Left lung (tissue), 4 donors: ENCODE measurements at regions not wholly inside any gene's neighbourhood (a gene's known extent, or its start where the extent isn't known, plus 50 kb on each side); places are given as distances from the start of the nearest gene placed in this dataset.

Experiments used
- ATAC-seq: fragments of 200-7000 bp; cut with Tn5 transposase; one replicate; pipeline ENCODE4 v1.9.1; 2020; ENCODE audit warnings: moderate library complexity
- DNase-seq, 4 donors: peaks; one replicate each; pipeline ENCODE4 v3.0.0-alpha.2; 2013 to 2020
- H3K27ac ChIP-seq, 2 donors: fragments of 200-600 bp; sonication (generic) in 1 of 2; one replicate each; pipeline versions ENCODE4 v1.5.0 to v1.8.0; 2020 to 2021
- H3K27me3 ChIP-seq, 2 donors: fragments of 200-600 bp; sonication (generic) in 1 of 2; one replicate each; pipeline versions ENCODE4 v1.5.0 to v1.8.0; 2020 to 2021
- H3K36me3 ChIP-seq, 2 donors: fragments of 200-600 bp; sonication (generic) in 1 of 2; one replicate each; pipeline versions ENCODE4 v1.5.0 to v1.8.0; 2020 to 2021
- H3K4me1 ChIP-seq, 2 donors: fragments of 200-600 bp; one replicate each; pipeline ENCODE4 v1.8.0; 2021
- H3K4me3 ChIP-seq, 2 donors: fragments of 200-600 bp; sonication (generic) in 1 of 2; one replicate each; pipeline versions ENCODE4 v1.5.0 to v1.8.0; 2020 to 2021; ENCODE audit warnings: mild to moderate bottlenecking in 1 of 2
- H3K9me3 ChIP-seq, 2 donors: fragments of 200-600 bp; sonication (generic) in 1 of 2; one replicate each; pipeline versions ENCODE4 v1.5.0 to v1.8.0; 2020 to 2021
- intact Hi-C, 2 donors: fragments of 100-400 bp; cut with DNase I; formaldehyde crosslinking; loops; one replicate each; pipeline versions ENCODE4 v1.11.2 to v1.14.2; 2022
- TF ChIP-seq, protein P1 (sequence below), 2 donors: fragments of 200-600 bp; sonication (generic) in 1 of 2; IDR thresholded peaks; one replicate each; pipeline versions ENCODE4 v1.5.0 to v1.8.0; 2021; ENCODE audit warnings: antibody characterized with exemption in 2 of 2
- donor health status: DM: no; HTN: yes; CAD: no.
- donor health status: DM: no; HTN: no; CAD: no.

GRCh38 chr6:14997507-14997906 is 248.4 kb upstream of the JARID2 start:
- Histone ChIP-seq H3K4me3 (no peak overlapping the region), H3K27ac (no peak overlapping the region), H3K27me3 (no peaks in the 10 kb centered on the region), H3K9me3 (no peaks in the 10 kb centered on the region), H3K4me1 (no peaks in the 10 kb centered on the region), H3K36me3 (no peaks in the 10 kb centered on the region)
- TF ChIP-seq, protein P1, sequence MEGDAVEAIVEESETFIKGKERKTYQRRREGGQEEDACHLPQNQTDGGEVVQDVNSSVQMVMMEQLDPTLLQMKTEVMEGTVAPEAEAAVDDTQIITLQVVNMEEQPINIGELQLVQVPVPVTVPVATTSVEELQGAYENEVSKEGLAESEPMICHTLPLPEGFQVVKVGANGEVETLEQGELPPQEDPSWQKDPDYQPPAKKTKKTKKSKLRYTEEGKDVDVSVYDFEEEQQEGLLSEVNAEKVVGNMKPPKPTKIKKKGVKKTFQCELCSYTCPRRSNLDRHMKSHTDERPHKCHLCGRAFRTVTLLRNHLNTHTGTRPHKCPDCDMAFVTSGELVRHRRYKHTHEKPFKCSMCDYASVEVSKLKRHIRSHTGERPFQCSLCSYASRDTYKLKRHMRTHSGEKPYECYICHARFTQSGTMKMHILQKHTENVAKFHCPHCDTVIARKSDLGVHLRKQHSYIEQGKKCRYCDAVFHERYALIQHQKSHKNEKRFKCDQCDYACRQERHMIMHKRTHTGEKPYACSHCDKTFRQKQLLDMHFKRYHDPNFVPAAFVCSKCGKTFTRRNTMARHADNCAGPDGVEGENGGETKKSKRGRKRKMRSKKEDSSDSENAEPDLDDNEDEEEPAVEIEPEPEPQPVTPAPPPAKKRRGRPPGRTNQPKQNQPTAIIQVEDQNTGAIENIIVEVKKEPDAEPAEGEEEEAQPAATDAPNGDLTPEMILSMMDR (IDR thresholded peaks at IDR 0.05) = no peak
- ATAC-seq = no peak
- intact Hi-C loops = no loop called here
- no peak for DNase-seq

DNA sequence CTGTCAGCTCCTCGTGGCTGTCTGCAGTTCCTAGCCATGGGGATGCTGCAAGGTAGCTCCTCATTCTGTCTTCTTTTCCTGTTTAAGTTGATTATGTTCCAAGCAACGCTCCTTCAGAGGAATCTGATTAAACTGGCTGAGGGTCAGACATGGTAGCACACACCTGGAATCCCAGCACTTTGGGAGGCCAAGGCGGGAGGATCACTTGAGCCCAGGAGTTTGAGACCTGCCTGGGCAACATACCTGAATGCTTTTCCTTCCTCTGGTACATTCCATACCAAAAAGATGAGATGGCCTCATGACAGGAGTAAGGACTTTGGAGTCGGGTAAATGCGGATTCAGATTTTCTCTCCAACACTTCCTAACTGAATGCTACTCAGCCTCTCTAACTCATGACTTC is 246.8 kb upstream of the JARID2 start:
- H3K9me3 ChIP-seq = no peaks in the 10 kb centered on the region
- no peaks in the 10 kb centered on the region for H3K36me3 ChIP-seq
- H3K27ac ChIP-seq = no peak overlapping the region
- no peak for ATAC-seq
- TF ChIP-seq, protein P1 (IDR thresholded peaks at IDR 0.05) = no peak
- H3K4me1 ChIP-seq = no peaks in the 10 kb centered on the region
- no peaks in the 10 kb centered on the region for H3K27me3 ChIP-seq
- no peak overlapping the region for H3K4me3 ChIP-seq
- intact Hi-C loops = no loop called here
- DNase-seq = no peak

- Histone ChIP-seq H3K36me3 (no peaks in the 10 kb centered on the region), H3K27ac (no peak overlapping the region), H3K4me1 (no peaks in the 10 kb centered on the region), H3K9me3 (no peaks in the 10 kb centered on the region), H3K4me3 (no peak overlapping the region), H3K27me3 (no peaks in the 10 kb centered on the region)
- DNase-seq = no peak
- intact Hi-C loops = no loop called here
- TF ChIP-seq, protein P1 (IDR thresholded peaks at IDR 0.05) = no peak
- no peak for ATAC-seq
Measured at GRCh38 chr6:15001326-15001910, 244.5 kb upstream of the JARID2 start.

DNA sequence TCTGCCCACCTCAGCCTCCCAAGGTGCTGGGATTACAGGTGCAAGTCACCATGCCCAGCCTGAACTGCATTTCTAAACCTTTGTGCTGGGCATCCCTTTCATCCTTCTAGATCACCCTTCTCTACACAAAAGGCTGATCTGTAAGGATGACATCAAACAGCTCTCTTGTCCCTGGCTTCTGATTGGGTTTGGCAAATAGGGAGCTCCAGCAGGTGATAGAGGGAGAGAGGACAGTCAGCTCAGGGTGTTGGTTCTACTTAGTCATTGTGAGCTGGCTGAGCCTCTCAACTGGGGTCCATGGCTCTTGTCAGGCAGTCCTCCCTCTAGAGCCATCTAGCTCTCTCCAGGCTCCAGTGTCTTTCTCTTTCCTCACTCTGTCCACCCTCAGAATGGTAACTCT is 237.6 kb upstream of the JARID2 start:
- Histone ChIP-seq H3K4me3 (no peak overlapping the region), H3K36me3 (no peaks in the 10 kb centered on the region), H3K4me1 (no peaks in the 10 kb centered on the region), H3K27me3 (no peaks in the 10 kb centered on the region), H3K9me3 (no peaks in the 10 kb centered on the region), H3K27ac (no peak overlapping the region)
- intact Hi-C loops = no loop called here
- TF ChIP-seq, protein P1 (IDR thresholded peaks at IDR 0.05) = no peak
- no peak for ATAC-seq
- DNase-seq = no peak

DNA sequence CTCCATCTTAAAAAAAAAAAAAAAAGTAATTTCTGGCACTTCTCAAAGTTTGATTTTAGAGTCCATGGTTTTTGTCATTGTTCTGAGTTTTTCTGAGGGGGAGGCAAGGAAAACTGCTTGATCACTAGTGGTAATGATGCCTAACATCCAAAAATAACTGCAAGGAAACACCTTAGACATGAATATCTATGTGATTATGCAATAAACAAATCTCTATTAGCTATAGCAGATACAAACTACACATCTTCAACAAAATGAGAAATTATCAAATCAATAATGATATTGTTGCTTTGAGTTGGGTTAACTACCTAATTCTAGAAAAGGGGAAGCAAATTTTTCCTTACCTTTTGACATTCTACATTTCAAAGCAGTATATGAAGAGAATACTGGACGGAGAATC is 230.9 kb upstream of the JARID2 start:
- no peak for ATAC-seq
- intact Hi-C loops = no loop called here
- H3K27me3 ChIP-seq = no peaks in the 10 kb centered on the region
- H3K36me3 ChIP-seq = no peaks in the 10 kb centered on the region
- DNase-seq = no peak
- H3K4me3 ChIP-seq = no peak overlapping the region
- no peaks in the 10 kb centered on the region for H3K9me3 ChIP-seq
- H3K4me1 ChIP-seq = peaks cover 0 to 18% of the 10 kb centered on the region in 2 donors
- no peak overlapping the region for H3K27ac ChIP-seq
- TF ChIP-seq, protein P1 (IDR thresholded peaks at IDR 0.05) = no peak
